Endothelial cell of umbilical vein (primary cell): ENCODE measurements at regions not wholly inside any gene's neighbourhood (a gene's known extent, or its start where the extent isn't known, plus 50 kb on each side); places are given as distances from the start of the nearest gene placed in this dataset.

ENCODE experiments used
- JUN ChIP-seq: IDR thresholded peaks from 2 replicates; pipeline ENCODE4 v1.6.1; 2011; ENCODE audit warnings: borderline replicate concordance, low read depth; ENCODE audit not compliant: insufficient read length, insufficient read depth
- POLR2A ChIP-seq: IDR thresholded peaks from 2 replicates; pipeline ENCODE4 v1.6.1; 2012; ENCODE audit warnings: low read depth, mild to moderate bottlenecking, control low read depth, low read length

GRCh38 chr1:169012416-169012815 lies 94.1 kb upstream of the ATP1B1 start:
- no peak for TF ChIP-seq JUN
- TF ChIP-seq POLR2A = no peak
